Muscle of leg (tissue), 3 donors: ENCODE measurements at regions not wholly inside any gene's neighbourhood (a gene's known extent, or its start where the extent isn't known, plus 50 kb on each side); places are given as distances from the start of the nearest gene placed in this dataset.

ENCODE experiments used
- DNase-seq: peaks from one replicate; pipeline ENCODE4 v3.0.0; 2013
- H3K27ac ChIP-seq: one replicate; pipeline ENCODE4 v1.5.1; 2013; ENCODE audit warnings: mild to moderate bottlenecking, low read length, control low read depth
- H3K27me3 ChIP-seq: one replicate; pipeline ENCODE4 v1.6.1; 2013; ENCODE audit warnings: low read length; ENCODE audit not compliant: control insufficient read depth, insufficient read depth
- H3K36me3 ChIP-seq: one replicate; pipeline ENCODE4 v1.6.1; 2013; ENCODE audit warnings: low read length; ENCODE audit not compliant: control insufficient read depth, insufficient read depth
- H3K4me1 ChIP-seq: one replicate; pipeline ENCODE4 v1.6.1; 2013; ENCODE audit warnings: low read length; ENCODE audit not compliant: control insufficient read depth, insufficient read depth
- H3K4me3 ChIP-seq: one replicate; pipeline ENCODE4 v1.5.1; 2013; ENCODE audit warnings: low read length, control low read depth
- H3K9me3 ChIP-seq: replicated peaks from 2 replicates; pipeline ENCODE4 v1.6.1; 2013; ENCODE audit warnings: low read depth, low read length; ENCODE audit not compliant: control insufficient read depth
- WGBS: methylation state at CpG from one replicate; pipeline ENCODE4 v1.1.5; 2013; ENCODE audit warnings: missing lambda C conversion rate; ENCODE audit not compliant: insufficient coverage; 5-methylcytosine and 5-hydroxymethylcytosine counted together

DNA sequence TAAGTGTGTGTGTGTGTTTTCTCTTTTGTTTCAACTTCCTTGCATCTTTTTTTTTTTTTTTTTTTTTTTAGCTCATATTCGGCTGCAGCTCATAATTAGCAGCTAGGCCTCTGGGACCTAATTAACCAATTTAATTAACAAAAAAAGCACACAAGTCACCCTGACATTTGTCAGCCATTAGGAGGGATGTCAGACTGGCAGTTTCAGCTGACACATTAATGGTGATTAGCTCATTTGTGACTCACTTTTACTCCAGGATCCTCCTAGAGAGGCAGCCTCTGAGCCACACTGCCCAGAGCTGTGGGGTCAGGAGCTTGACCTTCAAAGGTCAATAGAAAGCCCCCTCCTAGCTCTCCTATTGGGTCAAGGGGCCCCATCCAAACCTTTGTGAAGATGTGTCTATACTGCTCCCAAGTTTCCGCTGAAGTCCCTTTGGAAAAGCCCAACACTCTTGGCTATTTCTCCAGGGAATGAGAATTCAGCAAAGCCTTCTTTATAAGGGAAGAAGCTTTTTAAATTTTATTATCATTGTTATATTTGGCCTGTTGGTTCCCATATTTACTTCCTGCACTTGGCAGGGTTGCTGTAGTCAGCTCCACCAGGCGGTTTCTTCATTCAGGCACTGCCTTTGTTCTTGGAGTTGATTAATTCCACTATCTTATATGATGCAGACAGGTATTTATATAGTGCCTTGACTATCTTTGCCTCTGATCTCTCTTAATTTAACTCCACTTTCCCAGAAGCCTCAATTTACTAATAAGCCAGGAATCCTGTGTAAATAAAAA is 109.5 kb upstream of the HABP2 start:
- Histone ChIP-seq H3K9me3 (no peaks in the 10 kb centered on the region), H3K27ac (no peak overlapping the region), H3K27me3 (peaks cover 2% of the 10 kb centered on the region), H3K4me1 (no peaks in the 10 kb centered on the region), H3K36me3 (no peaks in the 10 kb centered on the region), H3K4me3 (no peak overlapping the region)
- no CpG with 5 or more reads among the region's 3 CpGs for WGBS
- DNase-seq = no peak

DNA sequence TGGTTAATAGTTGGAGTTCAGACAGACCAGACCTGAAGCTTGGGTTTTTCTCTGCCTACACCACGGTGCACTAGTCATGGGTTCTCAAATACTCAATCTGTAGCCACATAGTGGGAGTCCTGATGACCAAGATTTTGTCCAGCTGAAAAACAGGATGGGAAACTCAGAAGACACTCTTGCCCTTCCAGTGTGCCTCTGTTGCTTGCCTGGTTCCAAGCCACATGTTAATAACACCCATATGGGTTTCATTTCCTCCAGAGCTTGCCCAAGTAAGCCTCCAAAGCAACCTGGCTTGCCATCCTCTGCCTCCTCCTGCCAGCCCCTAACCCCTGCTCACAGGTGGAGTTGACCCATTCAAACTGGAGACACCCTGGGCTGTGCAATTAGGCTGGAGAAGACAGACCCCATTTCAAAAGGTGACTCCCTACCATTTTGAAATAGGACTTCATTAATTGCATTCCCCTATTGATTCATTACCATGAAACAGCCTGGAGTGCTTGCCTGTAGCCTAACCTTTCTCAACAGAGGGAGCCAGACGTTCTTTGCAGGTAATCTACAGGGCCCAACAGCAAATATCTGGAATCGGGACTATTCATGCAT is 108.0 kb upstream of the HABP2 start:
- DNase-seq = no peak
- Histone ChIP-seq H3K4me3 (no peak overlapping the region), H3K36me3 (no peaks in the 10 kb centered on the region), H3K4me1 (no peaks in the 10 kb centered on the region), H3K27me3 (peaks cover 2% of the 10 kb centered on the region), H3K27ac (no peak overlapping the region), H3K9me3 (no peaks in the 10 kb centered on the region)
- WGBS = 84% methylated on average over 3 of the region's 3 CpGs

DNA sequence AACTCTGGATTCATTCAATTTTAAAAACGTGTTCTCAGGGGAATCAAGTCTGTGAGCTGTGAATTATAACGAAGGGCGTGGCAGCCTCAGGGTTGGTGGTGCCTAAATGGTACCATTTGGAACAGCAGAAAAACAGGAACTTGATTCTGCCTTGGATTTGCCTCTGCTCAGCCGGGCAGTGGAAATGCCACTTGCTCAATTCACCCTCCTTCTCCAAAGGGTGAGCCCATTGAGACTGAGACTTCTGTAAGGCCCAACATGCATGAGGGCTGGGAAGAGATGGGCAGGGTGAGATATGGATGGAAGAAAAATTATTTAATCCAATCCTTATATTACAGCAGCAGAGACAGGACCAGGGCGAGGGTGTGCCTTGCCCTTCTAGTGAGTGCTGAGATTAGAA is 107.1 kb upstream of the HABP2 start:
- no peak for DNase-seq
- Histone ChIP-seq H3K4me3 (no peak overlapping the region), H3K36me3 (no peaks in the 10 kb centered on the region), H3K4me1 (no peaks in the 10 kb centered on the region), H3K9me3 (no peaks in the 10 kb centered on the region), H3K27ac (no peak overlapping the region), H3K27me3 (peaks cover 2% of the 10 kb centered on the region)
- 72% methylated on average over 3 of the region's 5 CpGs for WGBS

DNA sequence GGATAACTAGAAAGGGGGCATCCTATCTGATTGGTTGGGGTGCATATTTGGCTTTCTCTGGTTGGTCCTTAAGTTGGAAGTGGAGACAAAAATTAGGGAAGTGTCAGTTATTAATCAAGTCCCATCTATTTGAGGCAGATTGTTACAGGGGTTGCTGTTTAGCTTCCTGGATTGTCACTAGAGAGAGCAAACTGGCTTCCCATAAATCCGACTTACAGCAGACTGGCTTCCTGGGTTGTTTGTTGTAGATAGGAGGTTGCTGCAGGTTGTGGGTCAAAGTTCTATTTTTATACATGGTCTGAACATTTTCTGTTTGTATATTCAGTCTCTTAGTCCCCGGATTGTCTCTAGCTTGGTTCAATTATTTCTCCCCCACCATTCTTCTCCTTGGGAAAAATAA is 106.1 kb upstream of the HABP2 start:
- no peak overlapping the region for H3K27ac ChIP-seq
- DNase-seq = no peak
- H3K4me1 ChIP-seq = no peaks in the 10 kb centered on the region
- no peak overlapping the region for H3K4me3 ChIP-seq
- H3K27me3 ChIP-seq = peaks cover 2% of the 10 kb centered on the region
- H3K9me3 ChIP-seq = no peaks in the 10 kb centered on the region
- no CpG with 5 or more reads among the region's 2 CpGs for WGBS
- no peaks in the 10 kb centered on the region for H3K36me3 ChIP-seq

DNA sequence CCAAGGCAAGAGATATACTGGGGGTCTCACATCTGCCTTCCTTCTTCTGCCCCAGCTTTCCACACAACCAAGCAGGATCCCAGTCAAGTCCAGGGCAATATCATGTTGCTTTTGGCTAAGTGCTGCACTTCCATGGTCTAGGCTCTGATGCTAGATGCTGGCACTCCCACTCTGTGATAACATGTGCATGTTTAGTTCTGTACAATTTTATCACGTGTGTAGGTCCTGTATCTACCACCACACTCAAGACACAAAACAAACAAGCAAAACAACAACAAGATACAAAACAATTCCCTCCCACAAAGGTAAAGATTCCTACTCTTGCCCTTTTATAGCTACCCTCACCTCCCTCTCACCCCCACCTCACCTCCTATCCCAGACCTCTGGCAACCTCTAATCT is 105.6 kb upstream of the HABP2 start:
- Histone ChIP-seq H3K27me3 (peaks cover 2% of the 10 kb centered on the region), H3K9me3 (no peaks in the 10 kb centered on the region), H3K36me3 (no peaks in the 10 kb centered on the region), H3K27ac (no peak overlapping the region), H3K4me1 (no peaks in the 10 kb centered on the region), H3K4me3 (no peak overlapping the region)
- no peak for DNase-seq
- no CpG with 5 or more reads among the region's 1 CpG for WGBS

DNA sequence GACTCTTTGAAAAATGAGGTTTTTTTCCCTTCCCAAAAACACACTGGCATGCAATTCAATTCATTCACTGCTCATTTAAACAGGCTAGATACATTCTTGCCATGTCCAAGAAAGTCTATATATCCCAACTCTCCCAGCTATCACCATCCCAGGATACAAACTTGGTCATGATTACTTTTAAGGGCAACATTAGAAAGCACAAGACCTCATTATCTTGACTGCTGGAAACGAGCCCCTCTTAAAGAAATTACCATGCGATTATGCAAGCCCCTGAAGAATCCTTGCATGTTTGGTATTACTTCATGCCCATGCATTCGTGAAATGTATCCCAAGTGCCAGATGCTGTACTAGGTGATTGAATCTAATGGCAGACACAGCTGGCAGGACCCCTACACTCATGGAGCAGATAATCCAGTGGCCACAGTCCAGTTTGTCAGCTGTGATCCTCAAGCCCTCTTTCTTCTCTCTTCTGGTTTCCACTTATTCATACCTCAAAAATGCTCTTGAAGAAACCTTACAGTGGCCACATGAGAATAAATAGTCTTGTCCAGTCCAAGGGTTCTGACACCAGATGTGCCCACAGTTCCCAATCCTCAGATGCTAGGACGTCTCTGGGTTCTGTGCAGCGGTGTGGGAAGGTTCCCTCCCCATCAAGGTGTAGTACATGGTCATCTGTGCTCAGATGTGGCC is 103.7 kb upstream of the HABP2 start:
- Histone ChIP-seq H3K27me3 (peaks cover 2% of the 10 kb centered on the region), H3K4me1 (peaks cover 1% of the 10 kb centered on the region), H3K4me3 (no peak overlapping the region), H3K9me3 (no peaks in the 10 kb centered on the region), H3K36me3 (no peaks in the 10 kb centered on the region), H3K27ac (no peak overlapping the region)
- no peak for DNase-seq
- WGBS = 66% methylated on average over 4 of the region's 5 CpGs

DNA sequence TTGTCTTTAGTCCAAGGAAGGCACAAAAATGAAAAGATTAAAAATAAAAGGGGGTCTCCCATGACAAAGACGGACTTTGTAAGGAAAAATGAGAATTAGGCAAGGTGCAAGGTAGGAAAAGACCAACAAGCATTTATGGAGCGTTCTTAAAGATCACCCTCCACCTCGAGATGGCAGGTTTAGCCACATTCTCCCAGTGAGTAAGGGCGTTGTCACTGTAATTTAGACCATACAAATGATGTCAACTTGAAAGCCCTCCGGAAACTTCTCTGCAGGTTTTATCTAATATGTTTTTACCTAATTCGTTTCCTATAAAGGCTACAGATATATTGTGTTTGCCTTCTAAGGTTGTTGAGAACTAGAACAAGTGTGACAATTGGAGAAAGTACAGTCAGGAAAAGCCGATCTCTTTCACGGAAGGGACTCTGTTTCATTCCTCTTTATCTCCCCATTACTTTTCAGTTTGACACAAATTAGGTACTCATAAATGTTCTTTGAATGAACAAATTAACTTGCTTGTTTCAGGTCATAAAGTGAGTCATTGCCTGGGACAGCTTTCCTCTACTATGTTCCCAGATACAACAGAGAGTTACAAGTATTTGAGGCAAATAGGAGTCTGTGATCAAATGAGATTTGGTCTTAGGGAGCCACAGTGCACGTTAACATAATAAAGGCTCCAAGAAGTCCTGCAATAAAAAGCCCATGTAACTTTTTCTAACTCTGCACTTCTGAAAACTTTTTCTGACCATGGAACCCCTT is 102.6 kb upstream of the HABP2 start:
- H3K4me1 ChIP-seq = peaks cover 9% of the 10 kb centered on the region
- WGBS = 69% methylated on average over 3 of the region's 9 CpGs
- H3K36me3 ChIP-seq = no peaks in the 10 kb centered on the region
- no peak overlapping the region for H3K27ac ChIP-seq
- no peak overlapping the region for H3K4me3 ChIP-seq
- H3K27me3 ChIP-seq = no peaks in the 10 kb centered on the region
- H3K9me3 ChIP-seq = no peaks in the 10 kb centered on the region
- no peak for DNase-seq

DNA sequence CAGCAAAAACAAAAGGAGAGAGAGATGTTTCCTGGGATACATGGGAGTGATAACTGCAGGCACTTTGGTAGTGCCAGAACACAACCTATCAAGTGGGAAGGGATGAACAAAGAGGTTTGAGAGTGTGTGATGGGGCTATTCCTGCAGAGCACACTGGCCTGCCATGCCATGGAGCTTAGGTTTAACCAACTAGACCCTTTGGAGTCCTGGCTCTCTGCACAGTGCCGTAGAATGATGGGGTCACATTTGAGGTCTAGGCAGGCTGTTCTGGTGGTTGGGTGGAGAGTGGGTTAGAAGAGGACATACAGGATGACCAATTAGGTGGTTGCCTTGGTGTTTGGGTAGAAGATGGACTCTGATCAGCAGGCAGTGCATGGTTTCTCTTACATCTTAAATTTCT is 101.9 kb upstream of the HABP2 start:
- no peak for DNase-seq
- no peak overlapping the region for H3K27ac ChIP-seq
- H3K36me3 ChIP-seq = no peaks in the 10 kb centered on the region
- H3K4me3 ChIP-seq = no peak overlapping the region
- H3K4me1 ChIP-seq = peaks cover 15% of the 10 kb centered on the region
- WGBS = 100% methylated on average over 1 of the region's 1 CpG
- no peaks in the 10 kb centered on the region for H3K9me3 ChIP-seq
- H3K27me3 ChIP-seq = no peaks in the 10 kb centered on the region

DNA sequence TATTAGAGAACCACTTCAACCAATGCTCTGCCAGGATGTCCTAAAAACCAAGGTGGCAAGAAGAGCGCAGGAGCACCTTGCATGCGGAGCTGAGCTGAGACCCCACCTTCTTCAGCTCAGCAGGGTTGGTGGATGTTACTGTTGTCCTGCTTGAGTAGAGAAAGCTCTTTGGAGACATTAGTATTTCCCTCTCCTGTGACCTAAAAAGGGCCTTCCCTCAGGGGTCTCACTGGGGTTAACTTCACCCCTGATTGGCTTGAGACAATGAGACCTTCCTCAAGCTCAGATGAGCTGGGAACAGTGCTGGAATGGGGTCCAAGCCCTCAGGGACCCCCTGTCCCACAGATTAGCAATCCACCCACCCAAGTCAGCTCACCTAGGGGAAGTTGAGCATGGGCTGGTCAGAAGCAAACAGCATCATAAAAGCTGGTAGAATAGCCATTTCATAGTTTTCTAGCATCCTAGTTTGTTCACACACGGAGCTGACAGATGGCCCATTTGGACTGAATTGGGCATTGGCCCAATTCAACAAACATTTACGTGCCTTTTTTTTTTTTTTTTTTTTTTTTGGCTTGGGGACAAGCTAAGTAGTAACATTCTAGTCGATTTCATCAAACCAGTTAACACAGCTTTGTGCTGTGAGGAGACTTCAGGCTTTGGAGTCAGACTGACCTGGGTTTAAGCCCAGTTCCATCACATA is 100.6 kb upstream of the HABP2 start:
- peaks cover 15% of the 10 kb centered on the region for H3K4me1 ChIP-seq
- H3K4me3 ChIP-seq = no peak overlapping the region
- H3K27me3 ChIP-seq = no peaks in the 10 kb centered on the region
- H3K9me3 ChIP-seq = no peaks in the 10 kb centered on the region
- no peak for DNase-seq
- no peak overlapping the region for H3K27ac ChIP-seq
- H3K36me3 ChIP-seq = no peaks in the 10 kb centered on the region
- WGBS = 100% methylated on average over 1 of the region's 5 CpGs
